HEK293 (cell line): ENCODE measurements at regions not wholly inside any gene's neighbourhood (a gene's known extent, or its start where the extent isn't known, plus 50 kb on each side); places are given as distances from the start of the nearest gene placed in this dataset.
"Not testable (repeated sequence)": the region's sequence is repeated elsewhere in the genome, so short reads cannot be mapped to it uniquely, and the experiment has no call there.

Experiments
- CTCF ChIA-PET: fragments of 350-600 bp; formaldehyde crosslinking; extraction: SDS; loops from one replicate; lab custom pipeline; 2021; ENCODE audit warnings: antibody characterized with exemption; lab: Yijun Ruan, JAX
- POLR2A ChIA-PET: fragments of 300-600 bp; formaldehyde crosslinking; extraction: SDS; loops from one replicate; lab custom pipeline; 2020; ENCODE audit warnings: antibody characterized with exemption, inconsistent platforms; lab: Yijun Ruan, JAX
- H3K27ac ChIP-seq: fragments of 200-500 bp; sonication (Bioruptor generic); 2 replicates; pipeline ENCODE4 v1.5.1; 2014; ENCODE audit warnings: low read depth, low read length, control low read depth, inconsistent platforms; ENCODE audit errors: extremely low read depth
- H3K36me3 ChIP-seq, 2 experiments: fragments of 200-500 bp in 1 of 2; sonication (Bioruptor generic) in 1 of 2; 1 replicate in 1 of 2; 2 replicates in 1 of 2; pipeline ENCODE4 v1.5.1; 2014 to 2017; ENCODE audit warnings: inconsistent platforms in 2 of 2, low read length in 2 of 2; ENCODE audit not compliant: control insufficient read depth in 2 of 2, insufficient read depth in 1 of 2
- H3K4me1 ChIP-seq: fragments of 200-500 bp; sonication (Bioruptor generic); 2 replicates; pipeline ENCODE4 v1.5.1; 2014; ENCODE audit warnings: mild to moderate bottlenecking, low read length, inconsistent platforms; ENCODE audit not compliant: control insufficient read depth, insufficient read depth
- H3K4me3 ChIP-seq: 2 replicates; pipeline ENCODE4 v1.5.1; 2011; ENCODE audit warnings: low read depth, mild to moderate bottlenecking, control low read depth, low read length, moderate library complexity
- H3K9me3 ChIP-seq: fragments of 200-500 bp; sonication (Bioruptor generic); 2 replicates; pipeline ENCODE4 v1.5.1; 2014; ENCODE audit warnings: low read depth, low read length, inconsistent platforms; ENCODE audit not compliant: control insufficient read depth, insufficient read depth
- FEZF1 ChIP-seq: fragments of 450-650 bp; formaldehyde crosslinking; IDR thresholded peaks from 2 replicates; pipeline ENCODE4 v1.5.1; 2016; ENCODE audit warnings: missing biosample characterization, missing genetic modification characterization
- OSR2 ChIP-seq: fragments of 450-650 bp; formaldehyde crosslinking; IDR thresholded peaks from 2 replicates; pipeline ENCODE4 v1.5.1; 2016; ENCODE audit warnings: missing biosample characterization, missing genetic modification characterization
- SP2 ChIP-seq: fragments of 450-650 bp; formaldehyde crosslinking; IDR thresholded peaks from 2 replicates; pipeline ENCODE4 v1.5.1; 2016; ENCODE audit warnings: missing biosample characterization, missing genetic modification characterization
- SP7 ChIP-seq: fragments of 450-650 bp; formaldehyde crosslinking; IDR thresholded peaks from 2 replicates; pipeline ENCODE4 v1.5.1; 2016; ENCODE audit warnings: missing biosample characterization, missing genetic modification characterization
- WT1 ChIP-seq: fragments of 450-650 bp; formaldehyde crosslinking; IDR thresholded peaks from 2 replicates; pipeline ENCODE4 v1.5.1; 2016; ENCODE audit warnings: missing biosample characterization, missing genetic modification characterization
- ZNF146 ChIP-seq: fragments of 450-650 bp; formaldehyde crosslinking; IDR thresholded peaks from 2 replicates; pipeline ENCODE4 v1.5.1; 2016; ENCODE audit warnings: missing biosample characterization, missing genetic modification characterization
- ZNF350 ChIP-seq: fragments of 450-650 bp; formaldehyde crosslinking; IDR thresholded peaks from 2 replicates; pipeline ENCODE4 v1.5.0; 2017; ENCODE audit warnings: missing biosample characterization, mild to moderate bottlenecking, missing genetic modification characterization
- ZNF423 ChIP-seq: fragments of 450-650 bp; formaldehyde crosslinking; IDR thresholded peaks from 2 replicates; pipeline ENCODE4 v1.5.1; 2016; ENCODE audit warnings: missing biosample characterization, missing genetic modification characterization
- ZNF530 ChIP-seq: fragments of 450-650 bp; formaldehyde crosslinking; IDR thresholded peaks from 2 replicates; pipeline ENCODE4 v1.5.1; 2016; ENCODE audit warnings: low read depth, missing biosample characterization, missing genetic modification characterization
- ZNF600 ChIP-seq: fragments of 450-650 bp; formaldehyde crosslinking; IDR thresholded peaks from 2 replicates; pipeline ENCODE4 v1.5.1; 2016; ENCODE audit warnings: missing biosample characterization, missing genetic modification characterization
- ZNF830 ChIP-seq: fragments of 450-650 bp; IDR thresholded peaks from 2 replicates; pipeline ENCODE4 v1.5.0; 2018; ENCODE audit warnings: missing biosample characterization, missing genetic modification characterization, low read depth, mild to moderate bottlenecking, moderate library complexity
- ZXDB ChIP-seq: fragments of 450-650 bp; formaldehyde crosslinking; IDR thresholded peaks from 2 replicates; pipeline ENCODE4 v1.5.1; 2016; ENCODE audit warnings: missing biosample characterization, missing genetic modification characterization
- TF ChIP-seq, protein P1 (sequence below): fragments of 450-650 bp; IDR thresholded peaks from 2 replicates; pipeline ENCODE4 v1.5.1; 2018; ENCODE audit warnings: missing biosample characterization, mild to moderate bottlenecking, missing genetic modification characterization
- TF ChIP-seq, protein P2 (sequence below): fragments of 450-650 bp; formaldehyde crosslinking; IDR thresholded peaks from 2 replicates; pipeline ENCODE4 v1.5.1; 2017; ENCODE audit warnings: missing biosample characterization, missing genetic modification characterization
- TF ChIP-seq, protein P3 (sequence below): fragments of 450-650 bp; formaldehyde crosslinking; IDR thresholded peaks from 2 replicates; pipeline ENCODE4 v1.5.1; 2016; ENCODE audit warnings: missing biosample characterization, missing genetic modification characterization
- TF ChIP-seq, protein P4 (sequence below): fragments of 450-650 bp; formaldehyde crosslinking; IDR thresholded peaks from 2 replicates; pipeline ENCODE4 v1.5.1; 2016; ENCODE audit warnings: missing biosample characterization, missing genetic modification characterization

DNA sequence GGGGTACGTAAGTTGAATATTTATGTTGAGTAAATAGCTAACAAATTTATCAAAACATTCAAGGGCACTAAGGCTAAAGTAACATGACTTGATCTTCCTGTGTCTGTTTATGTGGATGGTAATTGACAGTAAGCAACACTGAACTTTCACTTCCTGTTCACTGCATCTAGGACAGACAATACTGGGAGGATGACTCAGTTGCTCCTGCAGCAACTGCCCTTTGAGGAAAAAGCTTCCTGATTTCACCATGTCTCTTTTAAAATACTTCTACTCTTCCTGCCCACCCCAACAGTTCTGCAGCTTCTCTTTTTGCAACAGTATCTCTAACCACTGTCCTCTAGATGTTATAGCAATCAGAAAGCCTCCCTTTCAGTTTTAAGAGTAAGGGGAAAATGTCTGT lies 76.6 kb upstream of the HGF start:
- no peak overlapping the region for H3K4me3 ChIP-seq
- CTCF ChIA-PET = interaction anchor here (0.7 kb wide), 2 partner anchors 66 to 163 kb away, joined by 3 read pairs; no protein-coding TSS in a partner anchor
- H3K9me3 ChIP-seq = no peaks in the 10 kb centered on the region

DNA sequence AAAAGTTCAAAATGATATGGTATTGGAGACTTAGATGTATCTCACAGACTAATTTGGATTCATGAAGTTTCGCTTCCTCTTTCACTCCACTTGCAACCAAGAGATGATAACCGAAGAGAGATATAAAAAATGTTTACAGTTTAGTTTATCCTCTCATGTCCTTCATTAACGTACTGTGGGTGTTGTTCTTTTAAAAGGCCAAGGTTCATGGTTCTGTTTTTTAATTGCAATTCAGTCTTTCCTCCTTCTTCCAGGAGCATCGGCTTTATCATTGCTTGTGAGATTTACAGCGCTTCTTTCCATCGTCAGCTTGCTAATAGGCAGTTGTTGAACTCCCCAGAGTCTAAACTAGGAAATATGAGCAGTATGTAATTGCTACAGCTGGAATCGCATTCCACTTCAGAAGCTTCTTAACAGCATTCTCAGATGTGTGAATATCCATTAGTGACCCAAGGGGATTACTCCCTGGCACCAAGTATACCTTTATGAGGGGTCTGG lies 75.9 kb upstream of the HGF start:
- H3K9me3 ChIP-seq = no peaks in the 10 kb centered on the region
- CTCF ChIA-PET = interaction anchor here (0.7 kb wide), 2 partner anchors 65 to 164 kb away, joined by 3 read pairs; no protein-coding TSS in a partner anchor
- no peak overlapping the region for H3K4me3 ChIP-seq
- peaks cover 5% of the 10 kb centered on the region; the same call in 1 of the 2 replicates for H3K4me1 ChIP-seq
- no peak overlapping the region for H3K27ac ChIP-seq
- no peaks in the 10 kb centered on the region for H3K36me3 ChIP-seq
- POLR2A ChIA-PET = no interaction called here
- TF ChIP-seq FEZF1 (tag by site-specific recombination) = peak; percentile 32; the same call in 1 of the 2 replicates
- no peak for TF ChIP-seq ZNF830 (tag by site-specific recombination)
- peak; percentile 86 for TF ChIP-seq OSR2
- no peak for TF ChIP-seq ZXDB (tag by site-specific recombination)
- peak; percentile 70 for TF ChIP-seq WT1 (tag by site-specific recombination)
- no peak for TF ChIP-seq ZNF423 (tag by site-specific recombination)
- TF ChIP-seq, protein P1, sequence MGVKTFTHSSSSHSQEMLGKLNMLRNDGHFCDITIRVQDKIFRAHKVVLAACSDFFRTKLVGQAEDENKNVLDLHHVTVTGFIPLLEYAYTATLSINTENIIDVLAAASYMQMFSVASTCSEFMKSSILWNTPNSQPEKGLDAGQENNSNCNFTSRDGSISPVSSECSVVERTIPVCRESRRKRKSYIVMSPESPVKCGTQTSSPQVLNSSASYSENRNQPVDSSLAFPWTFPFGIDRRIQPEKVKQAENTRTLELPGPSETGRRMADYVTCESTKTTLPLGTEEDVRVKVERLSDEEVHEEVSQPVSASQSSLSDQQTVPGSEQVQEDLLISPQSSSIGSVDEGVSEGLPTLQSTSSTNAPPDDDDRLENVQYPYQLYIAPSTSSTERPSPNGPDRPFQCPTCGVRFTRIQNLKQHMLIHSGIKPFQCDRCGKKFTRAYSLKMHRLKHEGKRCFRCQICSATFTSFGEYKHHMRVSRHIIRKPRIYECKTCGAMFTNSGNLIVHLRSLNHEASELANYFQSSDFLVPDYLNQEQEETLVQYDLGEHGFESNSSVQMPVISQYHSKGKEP (tag by site-specific recombination) = 0 out of 2 replicates have a peak, but pooled peaks have one; percentile 47
- peak; percentile 63; the same call in 1 of the 2 replicates for TF ChIP-seq SP7
- TF ChIP-seq, protein P2, sequence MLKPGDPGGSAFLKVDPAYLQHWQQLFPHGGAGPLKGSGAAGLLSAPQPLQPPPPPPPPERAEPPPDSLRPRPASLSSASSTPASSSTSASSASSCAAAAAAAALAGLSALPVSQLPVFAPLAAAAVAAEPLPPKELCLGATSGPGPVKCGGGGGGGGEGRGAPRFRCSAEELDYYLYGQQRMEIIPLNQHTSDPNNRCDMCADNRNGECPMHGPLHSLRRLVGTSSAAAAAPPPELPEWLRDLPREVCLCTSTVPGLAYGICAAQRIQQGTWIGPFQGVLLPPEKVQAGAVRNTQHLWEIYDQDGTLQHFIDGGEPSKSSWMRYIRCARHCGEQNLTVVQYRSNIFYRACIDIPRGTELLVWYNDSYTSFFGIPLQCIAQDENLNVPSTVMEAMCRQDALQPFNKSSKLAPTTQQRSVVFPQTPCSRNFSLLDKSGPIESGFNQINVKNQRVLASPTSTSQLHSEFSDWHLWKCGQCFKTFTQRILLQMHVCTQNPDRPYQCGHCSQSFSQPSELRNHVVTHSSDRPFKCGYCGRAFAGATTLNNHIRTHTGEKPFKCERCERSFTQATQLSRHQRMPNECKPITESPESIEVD (tag by site-specific recombination) = peak; percentile 22; the same call in 1 of the 2 replicates
- TF ChIP-seq ZNF530 = no peak
- TF ChIP-seq, protein P3, sequence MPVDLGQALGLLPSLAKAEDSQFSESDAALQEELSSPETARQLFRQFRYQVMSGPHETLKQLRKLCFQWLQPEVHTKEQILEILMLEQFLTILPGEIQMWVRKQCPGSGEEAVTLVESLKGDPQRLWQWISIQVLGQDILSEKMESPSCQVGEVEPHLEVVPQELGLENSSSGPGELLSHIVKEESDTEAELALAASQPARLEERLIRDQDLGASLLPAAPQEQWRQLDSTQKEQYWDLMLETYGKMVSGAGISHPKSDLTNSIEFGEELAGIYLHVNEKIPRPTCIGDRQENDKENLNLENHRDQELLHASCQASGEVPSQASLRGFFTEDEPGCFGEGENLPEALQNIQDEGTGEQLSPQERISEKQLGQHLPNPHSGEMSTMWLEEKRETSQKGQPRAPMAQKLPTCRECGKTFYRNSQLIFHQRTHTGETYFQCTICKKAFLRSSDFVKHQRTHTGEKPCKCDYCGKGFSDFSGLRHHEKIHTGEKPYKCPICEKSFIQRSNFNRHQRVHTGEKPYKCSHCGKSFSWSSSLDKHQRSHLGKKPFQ (tag by site-specific recombination) = no peak
- TF ChIP-seq, protein P4, sequence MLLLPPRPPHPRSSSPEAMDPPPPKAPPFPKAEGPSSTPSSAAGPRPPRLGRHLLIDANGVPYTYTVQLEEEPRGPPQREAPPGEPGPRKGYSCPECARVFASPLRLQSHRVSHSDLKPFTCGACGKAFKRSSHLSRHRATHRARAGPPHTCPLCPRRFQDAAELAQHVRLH (tag by site-specific recombination) = no peak

More for the DNA sequence above, 76.6 kb upstream of the HGF start:
- POLR2A ChIA-PET = no interaction called here
- TF ChIP-seq ZNF600 (tag by site-specific recombination) (no peak), SP7 (no peak), SP2 (no peak), ZNF350 (tag by site-specific recombination) (no peak)
- Histone ChIP-seq H3K27ac (no peak overlapping the region), H3K4me1 (peaks cover 5% of the 10 kb centered on the region; the same call in 1 of the 2 replicates), H3K36me3 (no peaks in the 10 kb centered on the region)

DNA sequence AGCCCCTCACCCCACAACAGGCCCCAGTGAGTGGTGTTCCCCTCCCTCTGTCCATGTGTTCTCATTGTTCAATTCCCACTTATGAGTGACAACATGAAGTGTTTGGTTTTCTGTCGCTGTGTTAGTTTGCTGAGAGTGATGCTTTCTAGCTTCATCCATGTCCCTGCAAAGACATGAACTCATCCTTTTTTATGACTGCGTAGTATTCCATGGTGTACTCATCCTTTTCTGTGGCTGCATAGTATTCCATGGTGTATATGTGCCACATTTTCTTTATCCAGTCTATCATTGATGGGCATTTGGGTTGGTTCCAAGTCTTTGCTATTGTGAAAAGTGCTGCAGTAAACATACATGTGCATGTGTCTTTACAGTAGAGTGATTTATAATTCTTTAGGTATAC lies 73.8 kb upstream of the HGF start:
- TF ChIP-seq, protein P4 (tag by site-specific recombination) = peak; percentile 31; the same call in 1 of the 2 replicates
- TF ChIP-seq ZNF146 (tag by site-specific recombination) = peak; percentile 96
- H3K4me1 ChIP-seq = not testable (repeated sequence)

More for the DNA sequence above, 73.8 kb upstream of the HGF start:
- H3K36me3 ChIP-seq, H3K9me3 ChIP-seq, POLR2A ChIA-PET, H3K27ac ChIP-seq, H3K4me3 ChIP-seq, CTCF ChIA-PET: not testable (repeated sequence)
